ENCODE measurements at regions not wholly inside any gene's neighbourhood (a gene's known extent, or its start where the extent isn't known, plus 50 kb on each side); places are given as distances from the start of the nearest gene placed in this dataset.
"Not testable (repeated sequence)": the region's sequence is repeated elsewhere in the genome, so short reads cannot be mapped to it uniquely, and the experiment has no call there.

DNA sequence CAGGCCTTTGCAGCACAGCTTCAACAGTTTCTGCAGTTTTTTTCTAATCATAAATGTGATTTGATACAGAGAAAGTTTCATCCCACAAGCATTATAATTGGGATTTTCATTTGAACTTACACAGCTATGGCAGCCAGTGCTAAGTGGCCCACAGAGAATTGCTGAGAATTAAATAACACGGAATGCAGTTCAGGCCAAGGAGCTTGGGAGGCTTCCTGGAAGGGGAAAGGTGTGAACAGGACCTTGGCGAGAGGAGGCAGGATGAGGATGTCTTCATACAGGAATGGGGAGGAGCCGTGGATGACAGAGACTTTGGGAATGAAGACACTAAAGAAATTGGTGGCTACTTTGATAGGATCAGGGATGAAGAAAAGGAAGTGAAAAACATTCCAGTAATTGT, 95.3 kb downstream of the ZNF22 start:
- no peak for DNase-seq (ENCODE audit: low spot score, unreplicated experiment)
- H3K36me3 Mint-ChIP-seq (ENCODE audit: insufficient read depth) = no peaks in the 10 kb centered on the region
- no peak for TF ChIP-seq CTCF (IDR thresholded peaks at IDR 0.05; ENCODE audit: unreplicated experiment)
- H3K27ac Mint-ChIP-seq = no peak overlapping the region
- peaks cover 11% of the 10 kb centered on the region for H3K27me3 Mint-ChIP-seq
- no peaks in the 10 kb centered on the region for H3K9me3 Mint-ChIP-seq (ENCODE audit: low read depth)
- peaks cover 13% of the 10 kb centered on the region for H3K4me1 Mint-ChIP-seq (ENCODE audit: low read depth)
- H3K4me3 Mint-ChIP-seq (ENCODE audit: low read depth) = no peak overlapping the region

- no peak overlapping the region for H3K4me3 Mint-ChIP-seq (ENCODE audit: low read depth)
- no peak for DNase-seq (ENCODE audit: low spot score, unreplicated experiment)
- no peaks in the 10 kb centered on the region for H3K9me3 Mint-ChIP-seq (ENCODE audit: low read depth)
- no peak overlapping the region for H3K27ac Mint-ChIP-seq
- no peaks in the 10 kb centered on the region for H3K36me3 Mint-ChIP-seq (ENCODE audit: insufficient read depth)
- H3K27me3 Mint-ChIP-seq = peaks cover 30% of the 10 kb centered on the region
- peaks cover 24% of the 10 kb centered on the region for H3K4me1 Mint-ChIP-seq (ENCODE audit: low read depth)
- no peak for TF ChIP-seq CTCF (IDR thresholded peaks at IDR 0.05; ENCODE audit: unreplicated experiment)
Measured at GRCh38 chr10:45100429-45100828, 99.7 kb downstream of the ZNF22 start.

DNA sequence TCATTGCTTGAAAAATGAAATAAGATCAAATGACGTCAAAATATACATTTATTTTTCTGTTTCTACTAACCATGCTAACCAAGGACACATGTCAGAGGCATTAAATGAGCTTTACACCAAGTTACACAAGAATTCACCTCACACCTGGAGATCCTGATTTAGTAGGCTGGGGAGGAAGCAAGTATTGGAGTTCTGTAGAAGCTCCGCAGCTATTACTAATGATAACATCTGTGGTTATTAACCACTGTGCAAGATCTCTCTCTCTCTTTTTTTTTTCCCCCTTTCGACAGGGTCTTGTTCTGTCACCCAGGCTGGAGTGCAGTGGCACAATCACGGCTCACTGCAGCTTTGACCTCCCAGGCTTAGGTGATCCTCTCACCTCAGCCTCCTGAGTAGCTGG, 104.0 kb downstream of the ZNF22 start:
- H3K27ac Mint-ChIP-seq = no peak overlapping the region
- no peaks in the 10 kb centered on the region for H3K36me3 Mint-ChIP-seq (ENCODE audit: insufficient read depth)
- H3K4me1 Mint-ChIP-seq (ENCODE audit: low read depth) = peaks cover 47% of the 10 kb centered on the region
- H3K9me3 Mint-ChIP-seq (ENCODE audit: low read depth) = no peaks in the 10 kb centered on the region
- H3K27me3 Mint-ChIP-seq = peaks cover 30% of the 10 kb centered on the region
- no peak for DNase-seq (ENCODE audit: low spot score, unreplicated experiment)
- no peak overlapping the region for H3K4me3 Mint-ChIP-seq (ENCODE audit: low read depth)
- no peak for TF ChIP-seq CTCF (IDR thresholded peaks at IDR 0.05; ENCODE audit: unreplicated experiment)

GRCh38 chr10:45105309-45105708, 104.6 kb downstream of the ZNF22 start:
- H3K4me3 Mint-ChIP-seq (ENCODE audit: low read depth); H3K9me3 Mint-ChIP-seq (ENCODE audit: low read depth); H3K27ac Mint-ChIP-seq; DNase-seq (ENCODE audit: low spot score, unreplicated experiment); H3K36me3 Mint-ChIP-seq (ENCODE audit: insufficient read depth): not testable (repeated sequence)
- Mint-ChIP-seq H3K4me1 (ENCODE audit: low read depth) (peaks cover 47% of the 10 kb centered on the region), H3K27me3 (peaks cover 28% of the 10 kb centered on the region)

GRCh38 chr10:45106236-45106856, 105.6 kb downstream of the ZNF22 start:
- Mint-ChIP-seq H3K27me3 (peaks cover 17% of the 10 kb centered on the region), H3K9me3 (ENCODE audit: low read depth) (no peaks in the 10 kb centered on the region), H3K36me3 (ENCODE audit: insufficient read depth) (no peaks in the 10 kb centered on the region), H3K4me3 (ENCODE audit: low read depth) (peak overlapping the region; percentile 8), H3K4me1 (ENCODE audit: low read depth) (peaks cover 47% of the 10 kb centered on the region), H3K27ac (peak overlapping the region; percentile 44)
- TF ChIP-seq CTCF (IDR thresholded peaks at IDR 0.05; ENCODE audit: unreplicated experiment) = no peak
- DNase-seq (ENCODE audit: low spot score, unreplicated experiment) = no peak

DNA sequence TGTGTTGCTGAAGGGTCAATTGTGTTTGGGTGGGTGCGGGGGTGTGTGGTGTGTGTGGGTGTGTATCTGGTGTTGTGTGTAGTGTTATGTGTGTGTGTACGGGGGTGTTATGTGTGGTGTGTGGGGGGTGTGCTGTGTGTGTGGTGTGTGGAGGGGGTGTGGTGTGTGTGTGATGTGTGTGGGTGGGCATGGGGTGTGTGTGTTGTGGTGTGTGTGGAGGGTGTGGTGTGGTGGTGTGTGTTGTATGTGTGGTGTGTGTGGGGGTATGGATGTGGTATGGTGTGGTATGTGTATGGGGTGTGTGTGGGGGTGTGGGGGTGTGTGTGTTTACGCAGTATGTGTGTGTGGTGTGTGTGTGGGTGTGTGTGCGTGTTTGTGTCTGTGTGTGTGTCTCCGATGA, 110.8 kb downstream of the ZNF22 start:
- peaks cover 24% of the 10 kb centered on the region for H3K4me1 Mint-ChIP-seq (ENCODE audit: low read depth)
- H3K27me3 Mint-ChIP-seq = no peaks in the 10 kb centered on the region
- H3K4me3 Mint-ChIP-seq (ENCODE audit: low read depth) = no peak overlapping the region
- no peak for DNase-seq (ENCODE audit: low spot score, unreplicated experiment)
- H3K27ac Mint-ChIP-seq = no peak overlapping the region
- TF ChIP-seq CTCF (IDR thresholded peaks at IDR 0.05; ENCODE audit: unreplicated experiment) = no peak
- no peaks in the 10 kb centered on the region for H3K9me3 Mint-ChIP-seq (ENCODE audit: low read depth)
- H3K36me3 Mint-ChIP-seq (ENCODE audit: insufficient read depth) = no peaks in the 10 kb centered on the region

GRCh38 chr10:45117940-45118339, 117.2 kb downstream of the ZNF22 start:
- H3K27ac Mint-ChIP-seq; H3K36me3 Mint-ChIP-seq (ENCODE audit: insufficient read depth); H3K4me1 Mint-ChIP-seq (ENCODE audit: low read depth); DNase-seq (ENCODE audit: low spot score, unreplicated experiment); H3K9me3 Mint-ChIP-seq (ENCODE audit: low read depth); H3K4me3 Mint-ChIP-seq (ENCODE audit: low read depth): not testable (repeated sequence)
- peaks cover 11% of the 10 kb centered on the region for H3K27me3 Mint-ChIP-seq

Data from progenitor cell of endocrine pancreas (in vitro differentiated cells).